Activated T-helper 17 cell treated with anti-CD3 and anti-CD28 coated beads, Interleukin-2, amount 50 U/mL, for 72 hours (primary cell): ENCODE measurements at regions not wholly inside any gene's neighbourhood (a gene's known extent, or its start where the extent isn't known, plus 50 kb on each side); places are given as distances from the start of the nearest gene placed in this dataset.

ENCODE experiments used
- ATAC-seq: fragments of 150-1000 bp; cut with Tn5 transposase; replicated peaks from 2 replicates; pipeline ENCODE4 v1.10.0; 2021; ENCODE audit warnings: mild to moderate bottlenecking, moderate library complexity
- H3K27ac Mint-ChIP-seq: one replicate; pipeline ENCODE4 v1.8.0; 2022; ENCODE audit warnings: mixed read lengths
- H3K27me3 Mint-ChIP-seq: one replicate; pipeline ENCODE4 v1.8.0; 2022; ENCODE audit warnings: mixed read lengths
- H3K36me3 Mint-ChIP-seq: one replicate; pipeline ENCODE4 v1.8.0; 2022; ENCODE audit warnings: low read depth, mild to moderate bottlenecking, mixed read lengths
- H3K4me1 Mint-ChIP-seq: one replicate; pipeline ENCODE4 v1.8.0; 2022; ENCODE audit warnings: mixed read lengths
- H3K4me3 Mint-ChIP-seq: one replicate; pipeline ENCODE4 v1.8.0; 2022; ENCODE audit warnings: mild to moderate bottlenecking, mixed read lengths
- H3K9me3 Mint-ChIP-seq: one replicate; pipeline ENCODE4 v1.8.0; 2022; ENCODE audit warnings: mixed read lengths

- no peaks in the 10 kb centered on the region for H3K36me3 Mint-ChIP-seq
- ATAC-seq = no peak
Measured at GRCh38 chr20:24814556-24815195, 134.4 kb upstream of the CST7 start.

DNA sequence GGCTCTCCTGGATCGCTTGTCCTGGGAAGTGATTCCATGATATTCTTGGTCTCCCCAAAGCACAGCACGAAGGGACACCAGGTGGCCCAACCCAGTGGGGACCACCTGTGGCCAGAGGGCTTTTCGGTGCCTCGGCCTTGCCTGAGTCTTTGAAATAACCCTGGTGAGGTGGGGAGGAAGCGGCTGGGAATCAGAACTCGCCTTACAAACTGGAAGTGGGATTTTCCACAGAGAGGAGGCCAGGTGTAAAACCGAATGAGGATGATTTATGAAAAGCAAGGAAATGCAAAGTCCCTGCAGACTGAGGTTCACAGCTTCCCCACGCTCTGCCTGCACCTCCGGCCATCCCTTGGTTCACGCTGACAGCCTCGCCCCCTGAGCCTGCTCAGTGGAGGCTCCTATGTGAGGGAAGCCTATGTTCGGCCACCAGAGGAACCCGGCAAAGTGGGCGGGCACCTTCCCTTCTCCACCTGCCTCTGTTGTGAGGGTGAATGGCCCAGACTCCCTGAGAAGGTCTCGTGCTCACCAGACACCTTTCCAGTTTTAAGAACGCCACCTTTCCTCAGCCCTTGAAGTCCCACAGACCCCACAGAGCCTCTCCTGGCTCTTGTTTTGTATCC, 133.8 kb upstream of the CST7 start:
- H3K4me1 Mint-ChIP-seq = no peaks in the 10 kb centered on the region
- no peak overlapping the region for H3K27ac Mint-ChIP-seq
- peaks cover 5% of the 10 kb centered on the region for H3K9me3 Mint-ChIP-seq
- ATAC-seq = no peak
- H3K36me3 Mint-ChIP-seq = no peaks in the 10 kb centered on the region
- H3K27me3 Mint-ChIP-seq = peaks cover 5% of the 10 kb centered on the region
- no peak overlapping the region for H3K4me3 Mint-ChIP-seq

More at GRCh38 chr20:24814556-24815195, 134.4 kb upstream of the CST7 start:
- Mint-ChIP-seq H3K9me3 (peaks cover 5% of the 10 kb centered on the region), H3K27me3 (peaks cover 5% of the 10 kb centered on the region), H3K4me3 (no peak overlapping the region), H3K27ac (no peak overlapping the region), H3K4me1 (no peaks in the 10 kb centered on the region)

- H3K4me1 Mint-ChIP-seq = no peaks in the 10 kb centered on the region
- no peak overlapping the region for H3K4me3 Mint-ChIP-seq
- H3K9me3 Mint-ChIP-seq = peaks cover 5% of the 10 kb centered on the region
- no peaks in the 10 kb centered on the region for H3K36me3 Mint-ChIP-seq
- H3K27ac Mint-ChIP-seq = no peak overlapping the region
- ATAC-seq = no peak
- H3K27me3 Mint-ChIP-seq = peaks cover 5% of the 10 kb centered on the region
Measured at GRCh38 chr20:24815931-24816330, 133.1 kb upstream of the CST7 start.

DNA sequence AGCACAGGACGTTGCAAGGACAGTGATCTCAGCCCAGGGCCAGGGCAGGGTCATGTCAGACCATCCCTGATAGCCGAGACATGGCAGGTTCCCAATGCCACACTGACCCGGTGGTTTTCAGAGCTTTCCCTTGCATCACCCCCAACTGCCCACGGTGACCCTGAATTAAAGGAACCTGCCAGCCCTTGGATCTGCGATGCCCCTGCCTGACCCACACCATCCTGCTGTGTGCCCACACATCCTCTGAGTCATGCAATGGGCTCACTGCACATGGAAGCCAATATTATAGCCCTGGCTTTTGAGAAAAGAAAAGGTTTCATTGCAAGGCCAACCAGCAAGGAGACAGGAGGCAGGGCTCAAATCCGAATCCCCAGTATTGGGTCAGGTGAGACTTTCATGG, 132.6 kb upstream of the CST7 start:
- no peak for ATAC-seq
- no peaks in the 10 kb centered on the region for H3K36me3 Mint-ChIP-seq
- H3K27me3 Mint-ChIP-seq = peaks cover 5% of the 10 kb centered on the region
- no peak overlapping the region for H3K4me3 Mint-ChIP-seq
- H3K9me3 Mint-ChIP-seq = peaks cover 5% of the 10 kb centered on the region
- no peak overlapping the region for H3K27ac Mint-ChIP-seq
- no peaks in the 10 kb centered on the region for H3K4me1 Mint-ChIP-seq

DNA sequence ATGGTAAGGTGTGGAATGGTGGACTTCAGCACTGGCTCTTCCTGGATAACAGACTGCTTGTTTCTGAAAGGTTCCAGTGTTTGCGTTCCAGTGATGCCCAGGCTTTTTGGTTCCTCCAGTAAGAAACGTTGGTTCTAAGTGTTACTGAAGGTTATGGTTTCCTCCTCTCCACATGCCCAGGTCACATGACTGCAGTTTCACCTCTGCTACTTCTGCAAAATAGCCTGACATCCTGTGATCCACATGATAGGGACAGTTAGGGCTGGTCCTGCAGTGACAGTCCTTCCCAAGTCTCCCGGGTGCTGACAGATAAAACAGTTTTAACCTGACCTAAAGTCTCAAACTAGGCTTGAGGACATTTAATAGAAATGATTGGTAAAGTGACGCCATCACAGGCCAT, 132.2 kb upstream of the CST7 start:
- Mint-ChIP-seq H3K27ac (no peak overlapping the region), H3K27me3 (peaks cover 6% of the 10 kb centered on the region), H3K36me3 (no peaks in the 10 kb centered on the region), H3K4me3 (no peak overlapping the region), H3K4me1 (no peaks in the 10 kb centered on the region), H3K9me3 (peaks cover 5% of the 10 kb centered on the region)
- no peak for ATAC-seq

- Mint-ChIP-seq H3K27me3 (peaks cover 10% of the 10 kb centered on the region), H3K4me1 (no peaks in the 10 kb centered on the region), H3K4me3 (no peak overlapping the region), H3K36me3 (no peaks in the 10 kb centered on the region), H3K27ac (no peak overlapping the region), H3K9me3 (peaks cover 5% of the 10 kb centered on the region)
- ATAC-seq = no peak
Measured at GRCh38 chr20:24817351-24817750, 131.7 kb upstream of the CST7 start.

DNA sequence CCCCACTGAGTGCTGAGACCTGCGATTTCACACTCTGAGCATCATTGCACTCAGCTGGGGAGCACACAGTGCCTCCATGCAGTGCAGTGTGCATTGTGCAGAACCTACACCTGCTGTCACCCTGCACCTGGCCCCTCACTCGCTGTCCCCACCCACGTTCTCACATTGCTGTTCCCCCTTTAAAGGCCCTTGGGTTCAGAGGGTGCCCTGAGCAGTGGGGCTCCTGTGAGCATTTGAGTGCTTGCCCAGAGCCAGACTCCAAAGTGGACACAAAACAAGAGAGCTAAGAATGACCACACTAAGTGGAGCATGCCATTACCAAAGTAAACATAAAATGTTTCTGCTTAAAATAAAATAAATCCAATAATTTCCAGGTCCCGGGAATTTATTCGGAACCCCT, 131.0 kb upstream of the CST7 start:
- Mint-ChIP-seq H3K27ac (no peak overlapping the region), H3K36me3 (no peaks in the 10 kb centered on the region), H3K27me3 (peaks cover 10% of the 10 kb centered on the region), H3K9me3 (peaks cover under 1% of the 10 kb centered on the region), H3K4me3 (no peak overlapping the region), H3K4me1 (no peaks in the 10 kb centered on the region)
- ATAC-seq = no peak

GRCh38 chr20:24819331-24819965, 129.6 kb upstream of the CST7 start:
- no peak overlapping the region for H3K27ac Mint-ChIP-seq
- no peaks in the 10 kb centered on the region for H3K36me3 Mint-ChIP-seq
- no peak for ATAC-seq
- peaks cover 10% of the 10 kb centered on the region for H3K27me3 Mint-ChIP-seq
- no peaks in the 10 kb centered on the region for H3K4me1 Mint-ChIP-seq
- H3K4me3 Mint-ChIP-seq = no peak overlapping the region
- H3K9me3 Mint-ChIP-seq = no peaks in the 10 kb centered on the region

DNA sequence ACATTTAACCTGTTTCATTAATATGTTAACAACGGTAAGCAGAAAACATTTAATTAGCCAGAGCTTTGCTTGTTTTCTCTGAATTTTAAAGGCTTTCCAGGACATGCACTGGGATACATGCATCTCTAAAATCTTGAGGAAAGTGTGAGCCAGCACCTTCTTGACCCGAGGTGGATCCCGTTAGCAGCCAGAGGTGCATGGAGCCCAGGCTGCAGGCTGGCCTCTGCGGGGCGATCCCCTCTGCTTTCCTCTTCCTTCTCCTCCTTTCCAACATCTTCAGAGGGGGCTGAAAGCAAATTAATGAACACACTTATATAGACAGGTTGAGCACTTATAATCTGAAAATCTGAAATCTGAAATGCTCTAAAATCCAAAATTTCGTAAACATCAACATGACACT, 128.7 kb upstream of the CST7 start:
- peaks cover 10% of the 10 kb centered on the region for H3K27me3 Mint-ChIP-seq
- ATAC-seq = no peak
- no peaks in the 10 kb centered on the region for H3K4me1 Mint-ChIP-seq
- no peaks in the 10 kb centered on the region for H3K36me3 Mint-ChIP-seq
- no peaks in the 10 kb centered on the region for H3K9me3 Mint-ChIP-seq
- no peak overlapping the region for H3K4me3 Mint-ChIP-seq
- H3K27ac Mint-ChIP-seq = no peak overlapping the region

DNA sequence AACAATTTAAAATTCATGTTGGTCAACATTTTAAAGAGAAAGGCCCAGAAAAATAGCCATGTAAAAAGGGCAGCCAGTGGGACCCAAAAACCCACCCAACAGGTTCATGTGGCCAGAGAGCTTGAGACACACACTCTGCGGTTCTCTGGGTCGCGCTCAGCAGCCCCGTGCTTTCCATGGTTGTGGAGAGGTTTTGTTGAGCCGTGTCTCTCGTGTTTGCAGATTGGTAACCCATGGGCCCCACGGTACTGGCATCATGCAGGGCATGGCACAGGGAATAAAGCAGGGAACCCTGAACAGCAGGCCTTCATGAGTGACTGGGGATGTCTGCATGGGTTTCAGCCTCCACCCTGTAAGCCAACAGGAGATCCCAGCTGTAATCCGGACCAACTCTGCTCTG, 127.7 kb upstream of the CST7 start:
- no peaks in the 10 kb centered on the region for H3K9me3 Mint-ChIP-seq
- no peak for ATAC-seq
- H3K36me3 Mint-ChIP-seq = no peaks in the 10 kb centered on the region
- no peaks in the 10 kb centered on the region for H3K4me1 Mint-ChIP-seq
- no peak overlapping the region for H3K4me3 Mint-ChIP-seq
- H3K27ac Mint-ChIP-seq = no peak overlapping the region
- H3K27me3 Mint-ChIP-seq = peaks cover 10% of the 10 kb centered on the region

DNA sequence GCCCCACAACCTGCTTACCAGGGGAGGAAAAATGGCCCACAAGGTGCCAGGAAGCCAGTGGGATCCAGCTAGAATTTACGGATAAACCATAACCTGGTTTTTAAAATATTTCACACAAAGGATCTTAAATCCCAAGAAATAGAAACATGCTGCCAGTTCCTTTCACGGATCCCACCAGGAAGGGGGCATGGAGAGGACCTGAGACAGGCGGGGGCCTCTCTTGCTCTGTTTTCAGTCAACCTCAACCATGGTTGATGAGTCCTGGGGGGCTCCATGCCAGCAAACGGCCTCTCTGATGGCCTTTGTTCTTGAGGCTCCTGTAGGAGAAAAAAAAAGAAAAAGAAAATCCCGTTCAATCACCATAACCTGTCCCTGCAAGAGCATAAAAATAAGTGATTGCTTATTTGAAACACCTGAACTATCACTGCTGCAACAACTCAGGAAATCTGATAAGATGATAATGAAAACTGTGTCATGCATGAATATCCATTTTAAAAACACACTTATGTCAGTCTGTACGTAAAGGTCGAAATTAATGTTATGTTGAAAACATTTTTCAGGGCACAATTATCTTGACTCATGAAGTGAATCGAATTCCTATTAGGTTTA, 125.8 kb upstream of the CST7 start:
- Mint-ChIP-seq H3K4me3 (no peak overlapping the region), H3K36me3 (no peaks in the 10 kb centered on the region), H3K4me1 (no peaks in the 10 kb centered on the region), H3K9me3 (no peaks in the 10 kb centered on the region), H3K27me3 (peaks cover 5% of the 10 kb centered on the region), H3K27ac (no peak overlapping the region)
- ATAC-seq = no peak

DNA sequence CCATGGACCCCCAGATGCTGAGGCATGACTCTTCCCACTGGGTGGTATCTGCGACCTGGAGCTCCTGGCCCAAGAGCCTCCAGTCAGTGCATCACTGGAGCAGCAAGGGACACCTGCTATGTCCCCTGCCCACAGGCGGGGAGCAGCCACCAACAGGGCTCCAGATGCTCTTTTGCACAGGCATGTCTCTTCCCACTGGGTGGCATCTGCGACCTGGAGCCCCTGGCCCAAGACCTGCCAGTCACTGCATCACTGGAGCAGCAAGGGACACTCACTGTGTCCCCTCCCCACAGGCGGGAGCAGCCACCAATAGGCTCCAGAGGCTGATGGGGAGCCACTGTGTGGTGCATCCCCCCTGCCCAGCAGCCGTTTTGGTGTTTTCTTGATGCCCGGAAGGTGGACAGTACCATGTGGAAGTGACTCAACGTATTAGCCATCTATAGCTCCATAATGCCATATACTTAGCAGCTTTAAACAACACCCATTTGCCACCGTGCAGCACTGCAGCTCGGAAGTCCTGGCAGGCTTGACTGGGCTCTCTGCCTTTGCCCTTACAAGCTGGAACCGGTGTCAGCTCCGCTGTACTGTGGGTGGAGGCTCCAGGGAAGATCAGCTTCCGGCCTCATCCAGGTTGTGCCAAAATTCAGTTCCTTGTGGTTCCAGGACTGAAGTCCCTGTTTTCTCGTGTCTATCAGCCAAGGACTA, 124.9 kb upstream of the CST7 start:
- H3K27ac Mint-ChIP-seq = no peak overlapping the region
- H3K27me3 Mint-ChIP-seq = peaks cover 5% of the 10 kb centered on the region
- no peak for ATAC-seq
- H3K9me3 Mint-ChIP-seq = no peaks in the 10 kb centered on the region
- H3K36me3 Mint-ChIP-seq = no peaks in the 10 kb centered on the region
- H3K4me3 Mint-ChIP-seq = no peak overlapping the region
- H3K4me1 Mint-ChIP-seq = no peaks in the 10 kb centered on the region

DNA sequence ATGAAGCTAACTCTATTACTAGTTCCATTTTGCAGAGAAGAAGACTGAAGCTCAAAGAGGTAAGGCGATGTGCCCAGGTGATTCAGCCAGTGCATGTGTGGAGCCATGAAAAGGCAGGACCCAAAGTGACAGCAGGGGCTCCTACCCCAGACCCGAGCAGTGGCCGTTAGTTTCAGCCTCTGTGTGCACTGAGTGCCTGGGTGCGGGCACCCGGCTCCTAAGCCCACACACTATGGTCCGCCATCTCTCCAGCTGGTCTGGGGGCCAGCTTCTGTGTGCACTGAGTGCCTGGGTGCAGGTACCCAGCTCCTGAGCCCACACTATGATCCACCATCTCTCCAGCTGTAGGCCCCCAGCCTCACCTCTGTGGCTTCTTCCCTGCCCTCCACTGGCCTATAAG, 123.5 kb upstream of the CST7 start:
- Mint-ChIP-seq H3K9me3 (no peaks in the 10 kb centered on the region), H3K36me3 (no peaks in the 10 kb centered on the region), H3K27ac (no peak overlapping the region), H3K4me1 (no peaks in the 10 kb centered on the region), H3K4me3 (no peak overlapping the region), H3K27me3 (peaks cover 5% of the 10 kb centered on the region)
- no peak for ATAC-seq

GRCh38 chr20:24827603-24828295, 121.3 kb upstream of the CST7 start:
- H3K27me3 Mint-ChIP-seq = no peaks in the 10 kb centered on the region
- H3K4me3 Mint-ChIP-seq = no peak overlapping the region
- H3K4me1 Mint-ChIP-seq = no peaks in the 10 kb centered on the region
- ATAC-seq = no peak
- no peak overlapping the region for H3K27ac Mint-ChIP-seq
- H3K9me3 Mint-ChIP-seq = no peaks in the 10 kb centered on the region
- H3K36me3 Mint-ChIP-seq = no peaks in the 10 kb centered on the region
